GM19452 (cell line): ENCODE measurements at regions not wholly inside any gene's neighbourhood (a gene's known extent, or its start where the extent isn't known, plus 50 kb on each side); places are given as distances from the start of the nearest gene placed in this dataset.

Source experiments
- ATAC-seq: cut with Tn5 transposase; IDR thresholded peaks from one replicate; pipeline ENCODE4 v1.9.1; 2021; ENCODE audit not compliant: unreplicated experiment

- no peak for ATAC-seq
These were observed 162.3 kb upstream of the TMC3 start for GRCh38 chr15:81536356-81536755.

- no peak for ATAC-seq
These were observed 160.1 kb upstream of the TMC3 start for GRCh38 chr15:81534124-81534523.

GRCh38 chr15:81532001-81532400 lies 158.0 kb upstream of the TMC3 start:
- ATAC-seq: no peak

- ATAC-seq: no peak
These were observed 157.1 kb upstream of the TMC3 start for GRCh38 chr15:81531109-81531592.

GRCh38 chr15:81530271-81530691 lies 156.3 kb upstream of the TMC3 start:
- ATAC-seq: no peak

GRCh38 chr15:81529481-81529880 lies 155.5 kb upstream of the TMC3 start:
- no peak for ATAC-seq

- ATAC-seq: no peak
These were observed 152.0 kb upstream of the TMC3 start for GRCh38 chr15:81526029-81526428.

GRCh38 chr15:81524496-81524895 lies 150.5 kb upstream of the TMC3 start:
- ATAC-seq: no peak

GRCh38 chr15:81523867-81524266 lies 149.9 kb upstream of the TMC3 start:
- no peak for ATAC-seq

GRCh38 chr15:81520480-81520879 lies 146.5 kb upstream of the TMC3 start:
- ATAC-seq: no peak

GRCh38 chr15:81516461-81516860 lies 142.4 kb upstream of the TMC3 start:
- ATAC-seq: no peak

GRCh38 chr15:81516012-81516411 lies 142.0 kb upstream of the TMC3 start:
- no peak for ATAC-seq

- no peak for ATAC-seq
These were observed 140.7 kb upstream of the TMC3 start for GRCh38 chr15:81514725-81515124.

- no peak for ATAC-seq
These were observed 137.1 kb upstream of the TMC3 start for GRCh38 chr15:81511138-81511537.

GRCh38 chr15:81507831-81508230 lies 133.8 kb upstream of the TMC3 start:
- no peak for ATAC-seq

- no peak for ATAC-seq
These were observed 132.9 kb upstream of the TMC3 start for GRCh38 chr15:81506936-81507335.

GRCh38 chr15:81506071-81506470 lies 132.1 kb upstream of the TMC3 start:
- no peak for ATAC-seq

GRCh38 chr15:81504170-81504905 lies 130.3 kb upstream of the TMC3 start:
- no peak for ATAC-seq

GRCh38 chr15:81502439-81502838 lies 128.4 kb upstream of the TMC3 start:
- no peak for ATAC-seq

- ATAC-seq: no peak
These were observed 126.1 kb upstream of the TMC3 start for GRCh38 chr15:81500081-81500480.

GRCh38 chr15:81498294-81498693 lies 124.3 kb upstream of the TMC3 start:
- no peak for ATAC-seq

- no peak for ATAC-seq
These were observed 123.2 kb upstream of the TMC3 start for GRCh38 chr15:81497238-81497637.
